ENCODE measurements at regions not wholly inside any gene's neighbourhood (a gene's known extent, or its start where the extent isn't known, plus 50 kb on each side); places are given as distances from the start of the nearest gene placed in this dataset.

GRCh38 chr18:69217196-69218000 is 183.3 kb upstream of the DOK6 start:
- DNase-seq = no peak

GRCh38 chr18:69220529-69220928 is 180.2 kb upstream of the DOK6 start:
- DNase-seq = no peak

GRCh38 chr18:69222089-69222488 is 178.6 kb upstream of the DOK6 start:
- no peak for DNase-seq

DNA sequence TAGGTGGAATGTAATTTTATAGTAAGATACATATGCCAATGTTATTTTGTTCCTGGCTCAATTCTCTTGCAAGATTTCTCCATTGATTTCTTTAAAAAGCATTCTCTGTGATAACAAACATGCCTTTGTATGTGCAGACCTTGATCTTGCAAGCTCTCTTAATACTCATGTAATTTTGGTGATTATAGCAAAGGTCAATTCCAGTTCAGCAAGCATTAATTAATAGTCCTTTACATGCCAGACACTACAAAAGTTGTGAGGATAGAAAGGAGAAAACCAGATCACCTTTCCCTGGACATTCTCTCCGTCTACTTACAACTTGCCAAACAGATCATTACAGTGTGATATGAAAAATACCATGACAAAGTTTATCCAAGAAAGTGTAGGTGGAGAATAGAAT is 173.7 kb upstream of the DOK6 start:
- DNase-seq = no peak

GRCh38 chr18:69230204-69230603 is 170.5 kb upstream of the DOK6 start:
- no peak for DNase-seq

DNA sequence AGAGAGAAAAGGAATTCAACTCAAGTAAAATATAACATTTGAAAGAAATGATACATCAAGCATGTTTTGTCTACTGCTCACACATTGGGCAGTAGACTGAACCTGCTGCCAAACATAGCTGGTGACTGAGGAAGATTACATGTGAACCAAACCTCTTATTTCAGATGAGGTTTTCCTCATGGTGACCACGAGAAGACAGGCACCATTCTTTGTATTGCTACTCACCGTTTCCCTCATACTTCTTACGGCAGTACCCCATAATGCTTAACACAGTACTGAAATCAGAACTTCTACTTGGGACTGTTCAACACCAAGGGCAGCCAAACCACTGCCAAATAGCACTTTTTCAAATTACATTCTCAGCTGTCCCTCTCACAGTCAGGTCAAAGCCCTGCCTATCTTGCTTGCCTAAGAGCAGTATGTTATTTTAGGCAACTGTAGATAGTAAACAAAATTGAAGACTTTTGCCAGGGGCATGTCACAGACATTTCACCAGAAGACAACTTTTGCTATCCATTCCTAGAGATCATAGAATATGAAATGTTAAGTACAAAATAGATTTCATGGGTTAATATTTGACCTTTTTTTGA is 167.1 kb upstream of the DOK6 start:
- no peak for DNase-seq

GRCh38 chr18:69239849-69240674 is 160.6 kb upstream of the DOK6 start:
- DNase-seq = no peak

GRCh38 chr18:69246027-69246426 is 154.7 kb upstream of the DOK6 start:
- no peak for DNase-seq

GRCh38 chr18:69250305-69251151 is 150.2 kb upstream of the DOK6 start:
- DNase-seq = no peak

DNA sequence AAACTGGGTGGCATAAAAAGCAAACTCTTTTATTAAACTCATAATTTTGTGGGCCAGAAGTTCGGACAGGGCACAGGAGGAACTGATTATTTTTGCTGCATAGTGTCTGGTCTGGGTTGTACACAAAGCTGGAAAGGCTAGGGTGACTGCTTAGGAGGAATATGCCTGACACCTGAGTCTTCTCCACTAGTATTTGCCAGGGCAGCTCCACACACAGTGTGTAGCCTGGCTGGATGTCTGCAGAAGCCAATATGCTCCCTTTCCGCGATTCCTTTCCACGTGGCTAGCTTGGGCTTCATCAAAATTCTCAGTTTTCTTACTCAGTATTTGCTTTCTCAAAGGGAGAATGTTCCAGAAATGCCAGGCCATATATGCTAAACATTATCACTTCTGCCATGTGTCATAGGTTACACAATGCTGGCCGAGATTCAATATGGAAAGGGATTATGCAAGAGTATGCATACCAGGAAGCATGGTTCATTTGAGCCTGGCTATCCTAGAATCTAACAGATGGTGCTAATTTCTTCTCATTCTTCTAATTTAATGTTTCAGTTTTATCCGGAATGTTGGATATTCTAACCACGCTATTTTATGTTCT is 142.7 kb upstream of the DOK6 start:
- DNase-seq = no peak

DNA sequence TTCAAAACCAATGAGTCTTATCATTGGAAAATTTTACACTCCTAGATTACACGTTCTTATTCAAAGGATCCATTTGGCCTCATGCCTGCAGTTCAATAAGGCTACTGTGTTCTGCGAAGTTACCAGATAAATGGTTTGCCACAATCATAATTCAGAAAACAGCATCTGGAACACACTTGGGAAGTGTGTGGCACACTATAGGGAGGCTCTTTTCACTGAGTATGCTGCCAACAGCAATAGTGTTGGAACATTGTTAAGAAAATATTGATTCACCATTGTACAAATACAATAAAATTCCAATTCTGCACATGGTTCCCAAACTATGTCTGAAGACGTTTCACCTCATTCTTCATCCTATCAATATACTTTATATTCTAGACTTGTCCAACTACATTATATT is 141.4 kb upstream of the DOK6 start:
- no peak for DNase-seq

- DNase-seq = no peak
Observed at GRCh38 chr18:69261406-69261805, 139.3 kb upstream of the DOK6 start.

DNA sequence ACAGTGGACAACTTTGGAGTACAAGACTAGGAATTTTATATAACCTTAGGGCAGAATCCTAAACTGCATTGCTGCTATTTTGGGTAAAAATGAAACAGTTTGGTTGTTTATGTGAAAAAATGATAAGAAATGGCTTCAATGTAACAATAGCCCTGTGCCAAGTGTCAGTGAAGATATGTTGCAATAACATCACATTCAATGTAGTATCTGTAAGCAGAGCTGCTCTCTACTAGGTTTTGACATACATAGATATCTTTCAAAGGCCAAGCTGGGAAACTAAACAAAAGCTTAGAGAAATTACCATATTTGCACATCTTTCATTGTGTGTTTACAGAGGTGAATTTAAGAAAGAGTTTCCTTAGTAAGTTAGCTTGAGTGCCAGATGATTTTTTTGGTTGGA is 135.0 kb upstream of the DOK6 start:
- DNase-seq = no peak

DNA sequence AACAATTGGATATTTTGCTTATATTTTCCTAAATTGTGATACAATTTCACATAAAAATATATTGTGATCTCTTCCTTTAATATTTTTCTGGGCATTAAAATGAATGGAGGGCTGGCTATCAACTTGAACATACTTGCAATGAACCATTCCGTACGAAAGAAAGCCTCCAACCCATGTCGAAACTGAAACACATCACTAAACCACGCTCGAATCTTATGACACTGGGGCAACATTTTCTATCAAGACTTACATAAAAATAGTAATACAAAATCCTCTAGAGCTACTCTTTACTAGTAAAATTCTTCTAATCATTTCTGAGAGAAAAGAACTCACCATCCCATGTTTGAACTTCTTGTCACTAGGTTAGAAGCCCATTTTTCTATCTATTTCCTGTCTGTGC is 132.8 kb upstream of the DOK6 start:
- peak in 1 of 2 experiments; percentile 18 for DNase-seq

- no peak for DNase-seq
Observed at GRCh38 chr18:69282371-69282770, 118.3 kb upstream of the DOK6 start.

- DNase-seq = no peak
Observed at GRCh38 chr18:69291044-69291443, 109.6 kb upstream of the DOK6 start.

- DNase-seq = no peak
Observed at GRCh38 chr18:69291755-69292154, 108.9 kb upstream of the DOK6 start.

DNA sequence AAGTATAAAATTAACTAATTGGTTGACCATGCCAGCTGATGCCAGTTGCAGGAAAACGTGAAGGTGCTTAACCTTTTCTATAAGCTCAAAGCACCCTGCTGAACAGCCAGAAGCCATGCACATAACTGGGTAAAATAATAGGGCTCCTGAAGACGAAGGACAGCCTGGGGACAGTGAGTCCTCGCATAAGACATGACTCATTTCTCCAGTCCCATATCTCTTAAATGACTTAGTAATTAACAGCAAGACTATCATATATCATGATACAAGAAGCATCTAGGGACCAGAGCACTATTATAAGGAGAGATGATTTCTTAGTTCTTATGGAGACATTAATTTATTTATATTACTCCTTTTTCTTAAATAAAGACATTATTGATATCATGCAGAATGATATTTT is 100.5 kb upstream of the DOK6 start:
- DNase-seq = no peak

DNA sequence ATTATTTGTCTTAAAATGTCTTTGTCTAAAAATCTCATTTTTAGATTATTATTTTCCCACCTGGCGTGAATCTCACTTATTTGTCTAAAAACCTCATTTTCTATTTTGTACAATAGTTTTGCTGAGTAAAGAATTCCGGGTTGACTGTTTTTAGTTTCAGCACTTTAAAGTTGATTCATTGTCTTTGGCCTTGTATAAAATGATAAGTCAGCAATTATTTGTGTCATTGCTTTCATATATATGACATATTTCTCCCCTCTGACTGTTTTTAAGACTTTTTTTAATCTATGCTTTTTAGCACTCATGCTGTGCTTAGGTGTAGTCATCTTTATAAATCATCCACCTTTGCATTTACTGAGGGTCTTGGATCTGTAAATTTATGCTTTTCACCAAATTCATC is 92.1 kb upstream of the DOK6 start:
- no peak for DNase-seq

DNA sequence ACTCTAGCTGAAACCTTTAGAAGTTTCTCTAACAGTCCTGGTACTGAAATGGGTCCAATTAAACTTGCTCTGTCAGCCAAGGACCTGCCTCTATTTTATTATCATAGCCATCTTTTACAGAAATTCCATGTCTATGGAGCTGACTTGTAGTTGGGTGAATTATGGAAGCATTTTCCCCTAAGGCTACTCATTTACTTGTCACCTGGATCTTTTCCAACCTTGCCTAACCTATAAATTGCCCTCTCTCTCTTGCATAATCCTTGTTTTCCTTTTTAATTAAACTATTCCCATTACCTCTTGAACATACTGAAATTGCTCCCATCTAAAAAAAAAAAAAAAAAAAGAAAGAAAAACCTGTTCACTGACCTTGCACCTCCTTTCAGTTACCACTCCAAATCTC is 74.6 kb upstream of the DOK6 start:
- no peak for DNase-seq

GRCh38 chr18:69328086-69328485 is 72.6 kb upstream of the DOK6 start:
- DNase-seq = no peak

DNA sequence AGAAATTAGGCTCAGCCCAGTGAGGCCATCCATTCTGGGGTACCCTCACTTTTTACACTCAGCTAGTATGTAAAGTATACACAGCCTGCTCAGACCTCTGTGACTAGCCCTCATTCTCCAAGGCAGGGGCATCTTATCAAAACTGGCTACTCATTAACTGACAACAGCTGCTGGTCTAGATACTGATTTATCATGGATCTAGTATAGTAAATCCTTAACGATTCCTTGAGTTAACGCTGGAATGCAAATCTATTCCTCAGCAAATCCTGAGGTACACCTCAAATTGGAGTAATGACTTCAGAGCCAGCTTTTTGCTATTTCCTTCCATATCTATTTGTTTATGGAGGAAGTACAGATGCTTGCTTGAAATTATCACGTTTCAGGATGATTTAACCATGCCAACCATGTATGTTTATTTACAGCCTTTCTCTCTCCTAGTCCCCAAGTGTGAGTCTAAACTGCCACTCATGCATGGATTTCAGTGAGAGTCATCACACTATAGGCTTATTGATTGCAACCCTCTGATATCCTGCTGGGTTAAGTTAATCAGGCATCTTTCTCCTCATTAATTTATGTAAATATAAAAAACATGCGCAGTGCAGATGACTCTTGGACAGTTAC is 70.2 kb upstream of the DOK6 start:
- DNase-seq = no peak
